GM12878 (cell line): ENCODE measurements at regions not wholly inside any gene's neighbourhood (a gene's known extent, or its start where the extent isn't known, plus 50 kb on each side); places are given as distances from the start of the nearest gene placed in this dataset.

Experiments used
- CEBPZ ChIP-seq: fragments of 150-350 bp; IDR thresholded peaks from 2 replicates; pipeline ENCODE4 v1.6.1; 2016; ENCODE audit warnings: low read depth, low read length
- CTCF ChIP-seq, 3 experiments: IDR thresholded peaks in 2 of 3; conservative IDR thresholded peaks in 1 of 3; 2 replicates each; pipeline ENCODE4 v1.5.1; 2011; ENCODE audit warnings: low read depth in 3 of 3, low read length in 3 of 3, mild to moderate bottlenecking in 3 of 3, control low read depth in 2 of 3, moderate library complexity in 2 of 3, inconsistent platforms in 1 of 3, mixed read lengths in 1 of 3; ENCODE audit not compliant: control insufficient read depth in 2 of 3, insufficient read depth in 1 of 3; ENCODE audit errors: extremely low read depth in 1 of 3
- HDAC6 ChIP-seq: fragments of 200-600 bp; sonication (generic); IDR thresholded peaks from one replicate; pipeline ENCODE4 v1.8.0; 2017; ENCODE audit warnings: antibody characterized with exemption; ENCODE audit not compliant: unreplicated experiment
- PRDM15 ChIP-seq: fragments of 450-650 bp; formaldehyde crosslinking; IDR thresholded peaks from 2 replicates; pipeline ENCODE4 v1.4.0; 2020; ENCODE audit warnings: mild to moderate bottlenecking, moderate library complexity
- RAD21 ChIP-seq: IDR thresholded peaks from 2 replicates; pipeline ENCODE4 v1.6.1; 2011; ENCODE audit warnings: mild to moderate bottlenecking, low read depth, low read length, moderate library complexity; ENCODE audit not compliant: insufficient read depth
- SP1 ChIP-seq: IDR thresholded peaks from one replicate; pipeline ENCODE4 v1.6.1; 2011; ENCODE audit warnings: low read depth, low read length

- no peak for TF ChIP-seq PRDM15 (CRISPR knock-in tag)
- TF ChIP-seq CEBPZ: no peak
- no peak for TF ChIP-seq RAD21
- TF ChIP-seq HDAC6: no peak
- TF ChIP-seq SP1: no peak
- TF ChIP-seq CTCF (IDR thresholded peaks at IDR 0.05 in 2 of 3, conservative IDR thresholded peaks at IDR 0.05 in 1 of 3; ENCODE audit: control insufficient read depth in 2 of 3, extremely low read depth in 1 of 3, insufficient read depth in 1 of 3, low read depth in 3 of 3, low read length in 3 of 3): no peak
Measured at GRCh38 chr2:57726294-57726693, 320.3 kb upstream of the VRK2 start.
